Right lobe of liver (tissue), 4 donors: ENCODE measurements at regions not wholly inside any gene's neighbourhood (a gene's known extent, or its start where the extent isn't known, plus 50 kb on each side); places are given as distances from the start of the nearest gene placed in this dataset.

ENCODE experiments used
- CTCF ChIP-seq, 4 donors: fragments of 200-600 bp in 3 of 4; fragments of 450-650 bp in 1 of 4; IDR thresholded peaks; one replicate each; pipeline versions ENCODE4 v1.5.1 to v1.8.0; 2016 to 2022; ENCODE audit warnings: antibody characterized with exemption in 4 of 4, mild to moderate bottlenecking in 2 of 4
- POLR2A ChIP-seq: fragments of 450-650 bp; IDR thresholded peaks from one replicate; pipeline ENCODE4 v1.6.1; 2017; ENCODE audit warnings: antibody characterized with exemption, mild to moderate bottlenecking
- donor health status: DM: no; HTN: no; CAD: no.
- donor health status: DM: no; HTN: no; CAD: no.
- donor health status: DM: no; HTN: yes; CAD: no.

GRCh38 chr10:123422261-123422660, 243.9 kb upstream of the GPR26 start:
- TF ChIP-seq POLR2A, result no peak
- no peak for TF ChIP-seq CTCF (IDR thresholded peaks at IDR 0.05)
